Spleen (tissue), 7 donors: ENCODE measurements at regions not wholly inside any gene's neighbourhood (a gene's known extent, or its start where the extent isn't known, plus 50 kb on each side); places are given as distances from the start of the nearest gene placed in this dataset.

Experiments
- CTCF ChIP-seq, 11 experiments: fragments of 200-600 bp in 7 of 11; fragments of 450-650 bp in 4 of 11; sonication (generic) in 4 of 11; IDR thresholded peaks in 8 of 11; conservative IDR thresholded peaks in 3 of 11; 1 replicate in 7 of 11; 2 replicates in 4 of 11; pipeline versions ENCODE4 v1.4.0 to v1.8.0; 2016 to 2021; ENCODE audit warnings: antibody characterized with exemption in 11 of 11, inconsistent platforms in 4 of 11, mild to moderate bottlenecking in 1 of 11
- POLR2A ChIP-seq, 3 donors: fragments of 450-650 bp; IDR thresholded peaks; one replicate each; pipeline ENCODE4 v1.5.1; 2017; ENCODE audit warnings: antibody characterized with exemption in 3 of 3, mild to moderate bottlenecking in 1 of 3
- donor health status: DM: no; HTN: no; CAD: no; lungs with moderate emphysema.
- donor health status: DM: no; HTN: no; CAD: no.
- donor health status: DM: no; HTN: no; CAD: no.

- TF ChIP-seq POLR2A (IDR thresholded peaks at IDR 0.05) (no peak), CTCF (IDR thresholded peaks at IDR 0.05 in 8 of 11, conservative IDR thresholded peaks at IDR 0.05 in 3 of 11) (no peak)
These were observed 509.6 kb downstream of the KCNJ2 start for GRCh38 chr17:70678889-70679288.
